K562 (cell line): ENCODE measurements at regions not wholly inside any gene's neighbourhood (a gene's known extent, or its start where the extent isn't known, plus 50 kb on each side); places are given as distances from the start of the nearest gene placed in this dataset.
A peak's percentile ranks its signal among the peaks of the same experiment; 100 is the strongest.

ENCODE experiments used
- ESRRA ChIP-seq: fragments of 450-650 bp; IDR thresholded peaks from 2 replicates; pipeline ENCODE4 v1.6.1; 2014; ENCODE audit warnings: low read depth, mild to moderate bottlenecking, moderate library complexity, borderline replicate concordance
- MBD2 ChIP-seq: sonication (generic); IDR thresholded peaks from 2 replicates; pipeline ENCODE4 v1.6.1; 2016; ENCODE audit warnings: low read depth, borderline replicate concordance
- MYNN ChIP-seq, 2 experiments: sonication (generic); formaldehyde crosslinking in 1 of 2; IDR thresholded peaks; 2 replicates each; pipeline versions ENCODE4 v1.5.0 to v1.6.1; 2016 to 2020; ENCODE audit warnings: antibody characterized with exemption in 1 of 2, missing genetic modification reagents in 1 of 2
- NCOR1 ChIP-seq: fragments of 450-650 bp; IDR thresholded peaks from 2 replicates; pipeline ENCODE4 v1.6.1; 2016; ENCODE audit warnings: mild to moderate bottlenecking, moderate library complexity
- PHF8 ChIP-seq: fragments of 200-600 bp; sonication (generic); IDR thresholded peaks from 2 replicates; pipeline ENCODE4 v1.6.1; 2012; ENCODE audit warnings: mixed run types, mild to moderate bottlenecking, inconsistent platforms, low read length, moderate library complexity, borderline replicate concordance
- RCOR1 ChIP-seq, 2 experiments: IDR thresholded peaks; 2 replicates each; pipeline ENCODE4 v1.6.1; 2012; ENCODE audit warnings: low read depth in 2 of 2, low read length in 2 of 2, borderline replicate concordance in 1 of 2, improper control_type of control experiment in 1 of 2
- SAP30 ChIP-seq: fragments of 200-600 bp; sonication (generic); IDR thresholded peaks from 2 replicates; pipeline ENCODE4 v1.6.1; 2012; ENCODE audit warnings: borderline replicate concordance, low read depth, mild to moderate bottlenecking, moderate library complexity, low read length, control low read depth, inconsistent platforms; ENCODE audit not compliant: insufficient read depth, poor library complexity, severe bottlenecking
- SREBF2 ChIP-seq: sonication (generic); formaldehyde crosslinking; IDR thresholded peaks from 2 replicates; pipeline ENCODE4 v1.4.0; 2020; ENCODE audit warnings: mild to moderate bottlenecking, missing genetic modification reagents
- ZNF146 ChIP-seq: IDR thresholded peaks from one replicate; pipeline ENCODE4 v1.6.1; 2018; ENCODE audit warnings: missing compliant biosample characterization; ENCODE audit not compliant: unreplicated experiment
- ZNF212 ChIP-seq: fragments of 450-650 bp; formaldehyde crosslinking; IDR thresholded peaks from 2 replicates; pipeline ENCODE4 v1.4.0; 2020; ENCODE audit warnings: mild to moderate bottlenecking
- ZNF24 ChIP-seq: fragments of 450-650 bp; IDR thresholded peaks from 2 replicates; pipeline ENCODE4 v1.6.1; 2016
- TF ChIP-seq, protein P1 (sequence below): IDR thresholded peaks from 2 replicates; pipeline ENCODE4 v1.6.1; 2011; ENCODE audit warnings: borderline replicate concordance, low read depth, mild to moderate bottlenecking, moderate library complexity, low read length; ENCODE audit not compliant: insufficient read depth, poor library complexity, severe bottlenecking
- TF ChIP-seq, protein P2 (sequence below): fragments of 200-600 bp; sonication (generic); IDR thresholded peaks from one replicate; pipeline ENCODE4 v1.6.1; 2012; ENCODE audit warnings: mild to moderate bottlenecking, low read depth, low read length, inconsistent platforms
- TF ChIP-seq, protein P3 (sequence below), 2 experiments: fragments of 450-650 bp; IDR thresholded peaks; 2 replicates each; pipeline ENCODE4 v1.6.1; 2016

DNA sequence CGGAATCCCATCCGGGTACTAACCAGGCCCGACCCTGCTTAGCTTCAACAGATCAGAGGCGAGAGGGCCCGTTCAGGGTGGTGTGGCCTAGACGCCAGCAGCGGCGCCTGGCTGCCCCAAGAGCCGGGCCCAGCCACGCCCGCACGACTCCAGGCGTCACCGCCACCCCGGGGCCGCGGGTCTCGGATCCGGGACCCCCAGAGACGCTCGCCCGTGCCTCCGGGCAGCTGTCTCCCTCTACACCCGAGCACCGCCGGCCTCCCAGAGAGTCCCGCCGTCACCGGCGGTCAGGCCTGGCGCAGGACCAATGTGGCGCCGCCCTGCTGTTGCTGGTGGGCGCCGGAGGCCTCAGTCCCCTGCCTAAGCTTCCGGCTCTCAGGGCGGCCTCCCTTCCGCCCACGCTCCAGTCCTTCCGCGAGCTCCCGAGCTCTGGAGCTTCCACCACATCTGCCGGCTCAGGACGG lies 441.2 kb upstream of the DEFB115 start (continued):
- TF ChIP-seq SAP30 (no peak), MBD2 (no peak), RCOR1 (IDR thresholded peaks at IDR 0.05; ENCODE audit: borderline replicate concordance in 1 of 2, low read depth in 2 of 2, low read length in 2 of 2) (no peak), MYNN (IDR thresholded peaks at IDR 0.05) (no peak), MYNN (CRISPR knock-in tag; IDR thresholded peaks at IDR 0.05) (no peak), ZNF24 (no peak), ZNF146 (no peak), ESRRA (no peak), ZNF212 (CRISPR knock-in tag) (no peak), PHF8 (peak; percentile 32; the same call in 1 of the 2 replicates), NCOR1 (no peak), SREBF2 (CRISPR knock-in tag) (no peak)
- TF ChIP-seq, protein P1, sequence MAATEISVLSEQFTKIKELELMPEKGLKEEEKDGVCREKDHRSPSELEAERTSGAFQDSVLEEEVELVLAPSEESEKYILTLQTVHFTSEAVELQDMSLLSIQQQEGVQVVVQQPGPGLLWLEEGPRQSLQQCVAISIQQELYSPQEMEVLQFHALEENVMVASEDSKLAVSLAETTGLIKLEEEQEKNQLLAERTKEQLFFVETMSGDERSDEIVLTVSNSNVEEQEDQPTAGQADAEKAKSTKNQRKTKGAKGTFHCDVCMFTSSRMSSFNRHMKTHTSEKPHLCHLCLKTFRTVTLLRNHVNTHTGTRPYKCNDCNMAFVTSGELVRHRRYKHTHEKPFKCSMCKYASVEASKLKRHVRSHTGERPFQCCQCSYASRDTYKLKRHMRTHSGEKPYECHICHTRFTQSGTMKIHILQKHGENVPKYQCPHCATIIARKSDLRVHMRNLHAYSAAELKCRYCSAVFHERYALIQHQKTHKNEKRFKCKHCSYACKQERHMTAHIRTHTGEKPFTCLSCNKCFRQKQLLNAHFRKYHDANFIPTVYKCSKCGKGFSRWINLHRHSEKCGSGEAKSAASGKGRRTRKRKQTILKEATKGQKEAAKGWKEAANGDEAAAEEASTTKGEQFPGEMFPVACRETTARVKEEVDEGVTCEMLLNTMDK = peak; percentile 96
- TF ChIP-seq, protein P2, sequence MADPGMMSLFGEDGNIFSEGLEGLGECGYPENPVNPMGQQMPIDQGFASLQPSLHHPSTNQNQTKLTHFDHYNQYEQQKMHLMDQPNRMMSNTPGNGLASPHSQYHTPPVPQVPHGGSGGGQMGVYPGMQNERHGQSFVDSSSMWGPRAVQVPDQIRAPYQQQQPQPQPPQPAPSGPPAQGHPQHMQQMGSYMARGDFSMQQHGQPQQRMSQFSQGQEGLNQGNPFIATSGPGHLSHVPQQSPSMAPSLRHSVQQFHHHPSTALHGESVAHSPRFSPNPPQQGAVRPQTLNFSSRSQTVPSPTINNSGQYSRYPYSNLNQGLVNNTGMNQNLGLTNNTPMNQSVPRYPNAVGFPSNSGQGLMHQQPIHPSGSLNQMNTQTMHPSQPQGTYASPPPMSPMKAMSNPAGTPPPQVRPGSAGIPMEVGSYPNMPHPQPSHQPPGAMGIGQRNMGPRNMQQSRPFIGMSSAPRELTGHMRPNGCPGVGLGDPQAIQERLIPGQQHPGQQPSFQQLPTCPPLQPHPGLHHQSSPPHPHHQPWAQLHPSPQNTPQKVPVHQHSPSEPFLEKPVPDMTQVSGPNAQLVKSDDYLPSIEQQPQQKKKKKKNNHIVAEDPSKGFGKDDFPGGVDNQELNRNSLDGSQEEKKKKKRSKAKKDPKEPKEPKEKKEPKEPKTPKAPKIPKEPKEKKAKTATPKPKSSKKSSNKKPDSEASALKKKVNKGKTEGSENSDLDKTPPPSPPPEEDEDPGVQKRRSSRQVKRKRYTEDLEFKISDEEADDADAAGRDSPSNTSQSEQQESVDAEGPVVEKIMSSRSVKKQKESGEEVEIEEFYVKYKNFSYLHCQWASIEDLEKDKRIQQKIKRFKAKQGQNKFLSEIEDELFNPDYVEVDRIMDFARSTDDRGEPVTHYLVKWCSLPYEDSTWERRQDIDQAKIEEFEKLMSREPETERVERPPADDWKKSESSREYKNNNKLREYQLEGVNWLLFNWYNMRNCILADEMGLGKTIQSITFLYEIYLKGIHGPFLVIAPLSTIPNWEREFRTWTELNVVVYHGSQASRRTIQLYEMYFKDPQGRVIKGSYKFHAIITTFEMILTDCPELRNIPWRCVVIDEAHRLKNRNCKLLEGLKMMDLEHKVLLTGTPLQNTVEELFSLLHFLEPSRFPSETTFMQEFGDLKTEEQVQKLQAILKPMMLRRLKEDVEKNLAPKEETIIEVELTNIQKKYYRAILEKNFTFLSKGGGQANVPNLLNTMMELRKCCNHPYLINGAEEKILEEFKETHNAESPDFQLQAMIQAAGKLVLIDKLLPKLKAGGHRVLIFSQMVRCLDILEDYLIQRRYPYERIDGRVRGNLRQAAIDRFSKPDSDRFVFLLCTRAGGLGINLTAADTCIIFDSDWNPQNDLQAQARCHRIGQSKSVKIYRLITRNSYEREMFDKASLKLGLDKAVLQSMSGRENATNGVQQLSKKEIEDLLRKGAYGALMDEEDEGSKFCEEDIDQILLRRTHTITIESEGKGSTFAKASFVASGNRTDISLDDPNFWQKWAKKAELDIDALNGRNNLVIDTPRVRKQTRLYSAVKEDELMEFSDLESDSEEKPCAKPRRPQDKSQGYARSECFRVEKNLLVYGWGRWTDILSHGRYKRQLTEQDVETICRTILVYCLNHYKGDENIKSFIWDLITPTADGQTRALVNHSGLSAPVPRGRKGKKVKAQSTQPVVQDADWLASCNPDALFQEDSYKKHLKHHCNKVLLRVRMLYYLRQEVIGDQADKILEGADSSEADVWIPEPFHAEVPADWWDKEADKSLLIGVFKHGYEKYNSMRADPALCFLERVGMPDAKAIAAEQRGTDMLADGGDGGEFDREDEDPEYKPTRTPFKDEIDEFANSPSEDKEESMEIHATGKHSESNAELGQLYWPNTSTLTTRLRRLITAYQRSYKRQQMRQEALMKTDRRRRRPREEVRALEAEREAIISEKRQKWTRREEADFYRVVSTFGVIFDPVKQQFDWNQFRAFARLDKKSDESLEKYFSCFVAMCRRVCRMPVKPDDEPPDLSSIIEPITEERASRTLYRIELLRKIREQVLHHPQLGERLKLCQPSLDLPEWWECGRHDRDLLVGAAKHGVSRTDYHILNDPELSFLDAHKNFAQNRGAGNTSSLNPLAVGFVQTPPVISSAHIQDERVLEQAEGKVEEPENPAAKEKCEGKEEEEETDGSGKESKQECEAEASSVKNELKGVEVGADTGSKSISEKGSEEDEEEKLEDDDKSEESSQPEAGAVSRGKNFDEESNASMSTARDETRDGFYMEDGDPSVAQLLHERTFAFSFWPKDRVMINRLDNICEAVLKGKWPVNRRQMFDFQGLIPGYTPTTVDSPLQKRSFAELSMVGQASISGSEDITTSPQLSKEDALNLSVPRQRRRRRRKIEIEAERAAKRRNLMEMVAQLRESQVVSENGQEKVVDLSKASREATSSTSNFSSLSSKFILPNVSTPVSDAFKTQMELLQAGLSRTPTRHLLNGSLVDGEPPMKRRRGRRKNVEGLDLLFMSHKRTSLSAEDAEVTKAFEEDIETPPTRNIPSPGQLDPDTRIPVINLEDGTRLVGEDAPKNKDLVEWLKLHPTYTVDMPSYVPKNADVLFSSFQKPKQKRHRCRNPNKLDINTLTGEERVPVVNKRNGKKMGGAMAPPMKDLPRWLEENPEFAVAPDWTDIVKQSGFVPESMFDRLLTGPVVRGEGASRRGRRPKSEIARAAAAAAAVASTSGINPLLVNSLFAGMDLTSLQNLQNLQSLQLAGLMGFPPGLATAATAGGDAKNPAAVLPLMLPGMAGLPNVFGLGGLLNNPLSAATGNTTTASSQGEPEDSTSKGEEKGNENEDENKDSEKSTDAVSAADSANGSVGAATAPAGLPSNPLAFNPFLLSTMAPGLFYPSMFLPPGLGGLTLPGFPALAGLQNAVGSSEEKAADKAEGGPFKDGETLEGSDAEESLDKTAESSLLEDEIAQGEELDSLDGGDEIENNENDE = no peak
- TF ChIP-seq, protein P3, sequence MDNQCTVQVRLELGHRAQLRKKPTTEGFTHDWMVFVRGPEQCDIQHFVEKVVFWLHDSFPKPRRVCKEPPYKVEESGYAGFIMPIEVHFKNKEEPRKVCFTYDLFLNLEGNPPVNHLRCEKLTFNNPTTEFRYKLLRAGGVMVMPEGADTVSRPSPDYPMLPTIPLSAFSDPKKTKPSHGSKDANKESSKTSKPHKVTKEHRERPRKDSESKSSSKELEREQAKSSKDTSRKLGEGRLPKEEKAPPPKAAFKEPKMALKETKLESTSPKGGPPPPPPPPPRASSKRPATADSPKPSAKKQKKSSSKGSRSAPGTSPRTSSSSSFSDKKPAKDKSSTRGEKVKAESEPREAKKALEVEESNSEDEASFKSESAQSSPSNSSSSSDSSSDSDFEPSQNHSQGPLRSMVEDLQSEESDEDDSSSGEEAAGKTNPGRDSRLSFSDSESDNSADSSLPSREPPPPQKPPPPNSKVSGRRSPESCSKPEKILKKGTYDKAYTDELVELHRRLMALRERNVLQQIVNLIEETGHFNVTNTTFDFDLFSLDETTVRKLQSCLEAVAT (IDR thresholded peaks at IDR 0.05) = no peak
